ENCODE measurements at regions not wholly inside any gene's neighbourhood (a gene's known extent, or its start where the extent isn't known, plus 50 kb on each side); places are given as distances from the start of the nearest gene placed in this dataset.

DNA sequence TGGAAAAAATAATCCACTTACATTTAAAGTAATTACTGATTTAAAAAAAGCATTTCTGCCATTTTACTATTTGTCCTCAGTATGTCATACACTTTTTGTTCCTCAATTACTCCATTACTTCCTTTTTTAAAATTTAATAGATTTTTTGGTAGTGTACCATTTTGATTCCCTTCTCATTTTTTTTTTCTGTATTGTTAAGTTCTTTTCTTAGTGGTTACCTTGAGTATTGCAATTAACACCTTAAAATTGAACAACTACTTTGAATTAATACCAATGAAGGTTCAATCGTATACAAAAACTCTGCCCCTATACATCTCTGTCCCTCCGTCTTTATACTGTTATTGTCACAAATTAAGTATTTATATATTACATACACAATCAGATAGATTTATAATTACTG, 240.6 kb upstream of the LMCD1 start:
- Histone ChIP-seq H3K4me1 (no peaks in the 10 kb centered on the region), H3K4me3 (no peak overlapping the region), H3K9me3 (no peaks in the 10 kb centered on the region), H3K36me3 (no peaks in the 10 kb centered on the region), H3K9ac (ENCODE audit: low read depth in 2 of 2, low read length in 2 of 2) (no peak overlapping the region), H3K27ac (no peak overlapping the region), H3K27me3 (no peaks in the 10 kb centered on the region)
- intact Hi-C loops (cut with DNase I): no loop called here
- no peak for DNase-seq
- TF ChIP-seq, protein P1, sequence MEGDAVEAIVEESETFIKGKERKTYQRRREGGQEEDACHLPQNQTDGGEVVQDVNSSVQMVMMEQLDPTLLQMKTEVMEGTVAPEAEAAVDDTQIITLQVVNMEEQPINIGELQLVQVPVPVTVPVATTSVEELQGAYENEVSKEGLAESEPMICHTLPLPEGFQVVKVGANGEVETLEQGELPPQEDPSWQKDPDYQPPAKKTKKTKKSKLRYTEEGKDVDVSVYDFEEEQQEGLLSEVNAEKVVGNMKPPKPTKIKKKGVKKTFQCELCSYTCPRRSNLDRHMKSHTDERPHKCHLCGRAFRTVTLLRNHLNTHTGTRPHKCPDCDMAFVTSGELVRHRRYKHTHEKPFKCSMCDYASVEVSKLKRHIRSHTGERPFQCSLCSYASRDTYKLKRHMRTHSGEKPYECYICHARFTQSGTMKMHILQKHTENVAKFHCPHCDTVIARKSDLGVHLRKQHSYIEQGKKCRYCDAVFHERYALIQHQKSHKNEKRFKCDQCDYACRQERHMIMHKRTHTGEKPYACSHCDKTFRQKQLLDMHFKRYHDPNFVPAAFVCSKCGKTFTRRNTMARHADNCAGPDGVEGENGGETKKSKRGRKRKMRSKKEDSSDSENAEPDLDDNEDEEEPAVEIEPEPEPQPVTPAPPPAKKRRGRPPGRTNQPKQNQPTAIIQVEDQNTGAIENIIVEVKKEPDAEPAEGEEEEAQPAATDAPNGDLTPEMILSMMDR (IDR thresholded peaks at IDR 0.05): no peak

DNA sequence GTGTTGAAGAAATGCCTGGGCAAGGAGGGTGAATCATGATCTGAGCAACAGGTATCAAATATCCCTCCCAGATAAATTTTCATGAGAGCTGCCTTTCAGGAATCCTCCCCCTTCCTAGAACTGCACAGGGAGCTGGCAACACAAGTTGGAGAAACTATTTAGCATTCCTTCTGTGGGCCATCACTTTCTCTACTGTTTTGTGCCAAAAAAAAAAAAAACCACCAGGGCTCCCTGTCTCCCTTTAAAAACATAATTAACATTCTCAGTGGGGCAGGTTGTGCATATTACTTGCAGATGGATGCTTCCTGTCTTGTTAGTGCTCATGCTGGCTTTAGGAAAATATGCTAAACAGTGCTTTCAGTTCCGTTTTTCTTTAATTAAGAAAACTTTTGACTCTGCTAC, 234.9 kb upstream of the LMCD1 start:
- no peak for DNase-seq
- H3K27ac ChIP-seq: no peak overlapping the region
- no peaks in the 10 kb centered on the region for H3K36me3 ChIP-seq
- no peak overlapping the region for H3K9ac ChIP-seq (ENCODE audit: low read depth in 2 of 2, low read length in 2 of 2)
- H3K27me3 ChIP-seq: no peaks in the 10 kb centered on the region
- H3K4me3 ChIP-seq: no peak overlapping the region
- H3K9me3 ChIP-seq: no peaks in the 10 kb centered on the region
- intact Hi-C loops (cut with DNase I): no loop called here
- TF ChIP-seq, protein P1 (IDR thresholded peaks at IDR 0.05): no peak
- no peaks in the 10 kb centered on the region for H3K4me1 ChIP-seq

- H3K4me1 ChIP-seq: no peaks in the 10 kb centered on the region
- no peaks in the 10 kb centered on the region for H3K27me3 ChIP-seq
- no peaks in the 10 kb centered on the region for H3K36me3 ChIP-seq
- H3K4me3 ChIP-seq: no peak overlapping the region
- H3K27ac ChIP-seq: no peak overlapping the region
- no peaks in the 10 kb centered on the region for H3K9me3 ChIP-seq
- no peak overlapping the region for H3K9ac ChIP-seq (ENCODE audit: low read depth in 2 of 2, low read length in 2 of 2)
- intact Hi-C loops (cut with DNase I): no loop called here
- TF ChIP-seq, protein P1 (IDR thresholded peaks at IDR 0.05): no peak
- no peak for DNase-seq
These were observed 228.1 kb upstream of the LMCD1 start for GRCh38 chr3:8273479-8273878.

- intact Hi-C loops (cut with DNase I): no loop called here
- H3K4me3 ChIP-seq: no peak overlapping the region
- H3K27me3 ChIP-seq: no peaks in the 10 kb centered on the region
- no peaks in the 10 kb centered on the region for H3K9me3 ChIP-seq
- no peak overlapping the region for H3K27ac ChIP-seq
- no peak for DNase-seq
- no peaks in the 10 kb centered on the region for H3K4me1 ChIP-seq
- no peak overlapping the region for H3K9ac ChIP-seq (ENCODE audit: low read depth in 2 of 2, low read length in 2 of 2)
- TF ChIP-seq, protein P1 (IDR thresholded peaks at IDR 0.05): no peak
- no peaks in the 10 kb centered on the region for H3K36me3 ChIP-seq
These were observed 225.6 kb upstream of the LMCD1 start for GRCh38 chr3:8276056-8276455.

- no peak overlapping the region for H3K4me3 ChIP-seq
- H3K27ac ChIP-seq: no peak overlapping the region
- H3K9ac ChIP-seq (ENCODE audit: low read depth in 2 of 2, low read length in 2 of 2): no peak overlapping the region
- H3K27me3 ChIP-seq: no peaks in the 10 kb centered on the region
- intact Hi-C loops (cut with DNase I): no loop called here
- no peaks in the 10 kb centered on the region for H3K36me3 ChIP-seq
- H3K4me1 ChIP-seq: no peaks in the 10 kb centered on the region
- TF ChIP-seq, protein P1 (IDR thresholded peaks at IDR 0.05): no peak
- H3K9me3 ChIP-seq: no peaks in the 10 kb centered on the region
- DNase-seq: no peak
These were observed 225.1 kb upstream of the LMCD1 start for GRCh38 chr3:8276506-8276905.

DNA sequence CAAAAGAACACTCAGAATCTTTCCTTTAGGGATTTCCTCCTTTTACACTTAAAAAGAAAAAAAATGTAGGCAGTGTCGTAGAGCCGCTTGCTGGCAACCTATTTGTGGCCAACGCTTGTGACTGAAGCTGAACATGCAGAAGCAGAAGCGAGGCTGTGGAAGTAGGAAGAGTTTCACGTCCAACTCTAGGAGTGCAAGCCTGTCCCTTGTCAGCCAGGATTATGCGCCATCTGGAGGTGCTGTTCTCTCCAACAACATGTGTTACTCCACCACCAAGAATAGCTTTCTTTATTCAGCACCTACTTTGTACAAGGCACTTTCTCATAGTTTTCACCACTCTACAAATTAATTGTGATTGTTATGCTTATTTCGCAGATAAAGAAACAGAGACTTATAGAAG, 223.2 kb upstream of the LMCD1 start:
- intact Hi-C loops (cut with DNase I): no loop called here
- no peak overlapping the region for H3K9ac ChIP-seq (ENCODE audit: low read depth in 2 of 2, low read length in 2 of 2)
- no peak overlapping the region for H3K27ac ChIP-seq
- TF ChIP-seq, protein P1 (IDR thresholded peaks at IDR 0.05): no peak
- no peaks in the 10 kb centered on the region for H3K4me1 ChIP-seq
- H3K27me3 ChIP-seq: no peaks in the 10 kb centered on the region
- no peaks in the 10 kb centered on the region for H3K36me3 ChIP-seq
- DNase-seq: no peak
- H3K4me3 ChIP-seq: no peak overlapping the region
- no peaks in the 10 kb centered on the region for H3K9me3 ChIP-seq
